Lower lobe of right lung (tissue), 2 donors: ENCODE measurements at regions not wholly inside any gene's neighbourhood (a gene's known extent, or its start where the extent isn't known, plus 50 kb on each side); places are given as distances from the start of the nearest gene placed in this dataset.
A peak's percentile ranks its signal among the peaks of the same experiment; 100 is the strongest.

Source experiments
- ATAC-seq, 2 donors: fragments of 200-7000 bp; cut with Tn5 transposase; one replicate each; pipeline ENCODE4 v1.9.1; 2020 to 2022; ENCODE audit warnings: mild to moderate bottlenecking in 2 of 2, moderate library complexity in 2 of 2
- DNase-seq: peaks from one replicate; pipeline ENCODE4 v3.0.0-alpha.2; 2020
- H3K27ac ChIP-seq: fragments of 200-600 bp; one replicate; pipeline ENCODE4 v1.8.0; 2022
- H3K27me3 ChIP-seq: fragments of 200-600 bp; one replicate; pipeline ENCODE4 v1.8.0; 2022; ENCODE audit warnings: low read depth
- H3K36me3 ChIP-seq: fragments of 200-600 bp; one replicate; pipeline ENCODE4 v1.8.0; 2022; ENCODE audit warnings: mild to moderate bottlenecking
- H3K4me1 ChIP-seq: fragments of 200-600 bp; one replicate; pipeline ENCODE4 v1.8.0; 2022
- H3K4me3 ChIP-seq: fragments of 200-600 bp; one replicate; pipeline ENCODE4 v1.8.0; 2022; ENCODE audit warnings: mild to moderate bottlenecking
- H3K9me3 ChIP-seq: fragments of 200-600 bp; one replicate; pipeline ENCODE4 v1.8.0; 2022
- intact Hi-C: fragments of 100-400 bp; cut with DNase I; formaldehyde crosslinking; loops from one replicate; pipeline ENCODE4 v1.11.0; 2022
- TF ChIP-seq, protein P1 (sequence below): fragments of 200-600 bp; IDR thresholded peaks from one replicate; pipeline ENCODE4 v1.8.0; 2022; ENCODE audit warnings: antibody characterized with exemption, mild to moderate bottlenecking
- donor health status: DM: no; HTN: yes; CAD: no; lungs with severe emphysema.

- H3K27me3 ChIP-seq, result no peaks in the 10 kb centered on the region
- DNase-seq, result no peak
- no peaks in the 10 kb centered on the region for H3K4me1 ChIP-seq
- H3K27ac ChIP-seq, result no peak overlapping the region
- no peaks in the 10 kb centered on the region for H3K9me3 ChIP-seq
- ATAC-seq, result no peak
- H3K4me3 ChIP-seq, result no peak overlapping the region
- TF ChIP-seq, protein P1, sequence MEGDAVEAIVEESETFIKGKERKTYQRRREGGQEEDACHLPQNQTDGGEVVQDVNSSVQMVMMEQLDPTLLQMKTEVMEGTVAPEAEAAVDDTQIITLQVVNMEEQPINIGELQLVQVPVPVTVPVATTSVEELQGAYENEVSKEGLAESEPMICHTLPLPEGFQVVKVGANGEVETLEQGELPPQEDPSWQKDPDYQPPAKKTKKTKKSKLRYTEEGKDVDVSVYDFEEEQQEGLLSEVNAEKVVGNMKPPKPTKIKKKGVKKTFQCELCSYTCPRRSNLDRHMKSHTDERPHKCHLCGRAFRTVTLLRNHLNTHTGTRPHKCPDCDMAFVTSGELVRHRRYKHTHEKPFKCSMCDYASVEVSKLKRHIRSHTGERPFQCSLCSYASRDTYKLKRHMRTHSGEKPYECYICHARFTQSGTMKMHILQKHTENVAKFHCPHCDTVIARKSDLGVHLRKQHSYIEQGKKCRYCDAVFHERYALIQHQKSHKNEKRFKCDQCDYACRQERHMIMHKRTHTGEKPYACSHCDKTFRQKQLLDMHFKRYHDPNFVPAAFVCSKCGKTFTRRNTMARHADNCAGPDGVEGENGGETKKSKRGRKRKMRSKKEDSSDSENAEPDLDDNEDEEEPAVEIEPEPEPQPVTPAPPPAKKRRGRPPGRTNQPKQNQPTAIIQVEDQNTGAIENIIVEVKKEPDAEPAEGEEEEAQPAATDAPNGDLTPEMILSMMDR, result peak; percentile 13
- intact Hi-C loops, result no loop called here
- no peaks in the 10 kb centered on the region for H3K36me3 ChIP-seq
Observed at GRCh38 chr2:198471291-198471690, 666.9 kb downstream of the PLCL1 start.

GRCh38 chr2:198468136-198468535 is 663.7 kb downstream of the PLCL1 start:
- Histone ChIP-seq H3K4me3 (no peak overlapping the region), H3K4me1 (no peaks in the 10 kb centered on the region), H3K36me3 (no peaks in the 10 kb centered on the region), H3K9me3 (no peaks in the 10 kb centered on the region), H3K27me3 (no peaks in the 10 kb centered on the region), H3K27ac (no peak overlapping the region)
- intact Hi-C loops, result no loop called here
- DNase-seq (no peak), ATAC-seq (no peak)
- TF ChIP-seq, protein P1, result no peak

DNA sequence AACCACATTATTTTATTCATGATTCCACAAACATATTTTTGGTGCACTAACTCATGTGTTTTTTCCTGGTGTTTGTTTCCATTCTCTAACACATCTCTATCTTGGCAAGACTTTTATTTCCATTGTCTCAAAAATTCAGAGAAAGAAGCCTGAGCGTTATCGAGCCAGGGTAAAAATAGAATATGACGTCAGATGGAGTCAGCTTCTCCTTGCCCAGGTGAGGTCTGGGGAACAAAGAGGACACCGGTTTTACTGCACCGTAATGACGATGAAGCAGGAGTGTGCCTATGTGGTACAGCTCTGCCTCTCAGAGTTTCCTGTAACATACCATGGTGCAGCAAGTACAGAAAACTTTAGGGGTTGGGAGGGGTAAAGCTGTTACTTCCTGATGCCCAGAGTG is 661.6 kb downstream of the PLCL1 start:
- TF ChIP-seq, protein P1, result no peak
- intact Hi-C loops, result no loop called here

DNA sequence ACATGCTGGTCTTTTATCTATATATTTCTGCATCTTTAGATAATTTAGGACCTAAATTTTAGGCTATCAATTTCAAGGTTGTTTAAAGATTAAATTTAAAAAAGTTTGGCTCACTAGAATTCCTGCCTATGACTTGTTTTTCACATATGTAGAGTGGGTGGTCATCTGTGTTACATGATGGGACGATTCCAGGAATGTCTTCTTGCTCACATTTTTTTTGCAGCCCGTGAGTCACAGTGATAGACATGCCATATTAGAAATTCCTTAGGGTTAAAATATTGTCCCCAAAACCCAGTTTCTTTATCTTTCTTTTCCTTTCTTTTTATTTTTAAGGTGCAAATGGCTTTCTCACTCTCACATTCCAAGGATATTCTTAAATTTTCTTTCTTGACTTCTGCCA is 652.0 kb downstream of the PLCL1 start:
- no peak overlapping the region for H3K4me3 ChIP-seq
- H3K9me3 ChIP-seq, result no peaks in the 10 kb centered on the region
- TF ChIP-seq, protein P1, result no peak
- no peaks in the 10 kb centered on the region for H3K4me1 ChIP-seq
- ATAC-seq (no peak), DNase-seq (no peak)
- no peak overlapping the region for H3K27ac ChIP-seq
- no peaks in the 10 kb centered on the region for H3K36me3 ChIP-seq
- H3K27me3 ChIP-seq, result no peaks in the 10 kb centered on the region
- intact Hi-C loops, result no loop called here

More for the DNA sequence above, 661.6 kb downstream of the PLCL1 start:
- no peaks in the 10 kb centered on the region for H3K27me3 ChIP-seq
- H3K9me3 ChIP-seq, result no peaks in the 10 kb centered on the region
- H3K27ac ChIP-seq, result no peak overlapping the region
- no peaks in the 10 kb centered on the region for H3K4me1 ChIP-seq
- no peaks in the 10 kb centered on the region for H3K36me3 ChIP-seq
- ATAC-seq, result no peak
- DNase-seq, result no peak
- no peak overlapping the region for H3K4me3 ChIP-seq

GRCh38 chr2:198453866-198454265 is 649.5 kb downstream of the PLCL1 start:
- Histone ChIP-seq H3K4me1 (no peaks in the 10 kb centered on the region), H3K36me3 (no peaks in the 10 kb centered on the region), H3K9me3 (no peaks in the 10 kb centered on the region), H3K27ac (no peak overlapping the region), H3K27me3 (no peaks in the 10 kb centered on the region), H3K4me3 (no peak overlapping the region)
- DNase-seq (no peak), ATAC-seq (no peak)
- intact Hi-C loops, result no loop called here
- TF ChIP-seq, protein P1, result no peak

- ATAC-seq, result no peak
- intact Hi-C loops, result no loop called here
- DNase-seq, result no peak
- H3K27ac ChIP-seq, result no peak overlapping the region
- no peaks in the 10 kb centered on the region for H3K4me1 ChIP-seq
- no peak overlapping the region for H3K4me3 ChIP-seq
- H3K9me3 ChIP-seq, result no peaks in the 10 kb centered on the region
- H3K27me3 ChIP-seq, result no peaks in the 10 kb centered on the region
- TF ChIP-seq, protein P1, result no peak
- no peaks in the 10 kb centered on the region for H3K36me3 ChIP-seq
Observed at GRCh38 chr2:198452327-198452726, 647.9 kb downstream of the PLCL1 start.
